ENCODE measurements at regions not wholly inside any gene's neighbourhood (a gene's known extent, or its start where the extent isn't known, plus 50 kb on each side); places are given as distances from the start of the nearest gene placed in this dataset.

DNA sequence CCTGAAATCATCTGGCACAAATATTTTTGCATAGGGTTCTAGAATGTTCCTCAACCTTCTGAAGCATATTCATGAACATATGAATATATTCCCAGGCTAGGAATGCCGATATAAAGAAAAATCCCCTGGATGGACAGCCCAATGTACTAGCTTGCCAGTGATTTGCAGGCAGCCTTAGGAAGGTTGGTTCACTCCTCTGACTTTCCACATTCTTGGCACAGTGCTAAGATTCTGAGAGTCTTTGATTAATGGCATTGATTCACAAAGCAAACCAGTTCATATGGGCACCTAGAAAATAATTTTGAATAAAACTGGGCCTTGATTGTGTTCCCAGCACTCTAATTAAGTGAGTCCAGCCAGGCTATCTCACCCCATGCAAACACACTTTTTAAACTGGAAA, 56.9 kb upstream of the ENPP4 start:
- DNase-seq: no peak

DNA sequence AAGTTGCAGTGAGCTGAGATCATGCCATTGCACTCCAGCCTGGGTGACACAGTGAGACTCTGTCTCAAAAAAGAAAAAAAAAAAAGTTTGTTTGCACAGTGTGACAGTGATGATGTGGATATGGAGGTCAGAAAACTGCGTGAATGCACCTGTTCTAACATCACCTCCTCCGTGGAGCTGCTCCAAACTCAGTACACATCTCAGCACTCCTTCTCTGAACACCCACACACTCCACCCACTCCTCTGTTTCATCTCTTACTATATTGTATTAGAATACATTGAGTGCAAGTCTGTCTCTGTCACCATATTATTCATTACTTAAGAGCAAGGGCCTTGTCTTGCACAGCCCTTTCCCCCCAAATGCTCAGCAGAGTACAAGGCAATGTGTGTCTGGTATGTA, 51.5 kb upstream of the ENPP4 start:
- peak in 1 of 51 donors; percentile 12 for DNase-seq

DNA sequence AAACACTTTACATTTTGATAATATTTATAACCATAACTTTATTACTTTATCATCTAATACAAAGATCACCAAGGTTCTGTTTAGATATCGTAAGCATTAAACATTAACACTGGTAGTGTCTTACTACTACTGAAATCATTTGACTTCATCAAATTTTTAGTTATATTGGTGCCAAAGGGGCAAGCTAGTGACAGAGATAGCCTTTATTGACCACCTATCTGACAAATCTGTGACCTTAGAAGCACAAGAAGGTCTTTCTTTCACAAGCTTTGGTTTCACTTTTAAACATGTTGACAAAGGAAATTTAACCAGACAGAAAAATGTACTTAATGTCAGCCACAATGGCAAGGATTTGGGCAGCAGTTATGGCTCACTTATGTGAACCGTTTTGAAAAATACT, 50.7 kb upstream of the ENPP4 start:
- no peak for DNase-seq
